SU-DHL-6 (cell line): ENCODE measurements at regions not wholly inside any gene's neighbourhood (a gene's known extent, or its start where the extent isn't known, plus 50 kb on each side); places are given as distances from the start of the nearest gene placed in this dataset.

Experiments
- H2AFZ ChIP-seq: fragments of 200-600 bp; sonication (generic); 2 replicates; pipeline ENCODE4 v1.6.1; 2014; ENCODE audit warnings: low read depth, mild to moderate bottlenecking, moderate library complexity, mixed read lengths, antibody characterized with exemption, low read length; ENCODE audit not compliant: severe bottlenecking
- H3F3A ChIP-seq: fragments of 200-600 bp; shearing (Covaris generic); 2 replicates; pipeline ENCODE4 v1.6.0; 2016; ENCODE audit warnings: antibody characterized with exemption, mild to moderate bottlenecking; ENCODE audit not compliant: insufficient read depth
- H3K27ac ChIP-seq: fragments of 200-600 bp; sonication (generic); 2 replicates; pipeline ENCODE4 v1.5.1; 2016; ENCODE audit warnings: low read depth, mild to moderate bottlenecking, low read length, moderate library complexity, mixed read lengths
- H3K27me3 ChIP-seq: fragments of 200-600 bp; sonication (generic), shearing (Covaris generic); 2 replicates; pipeline ENCODE4 v1.6.0; 2014; ENCODE audit warnings: mild to moderate bottlenecking, low read length
- H3K36me3 ChIP-seq: fragments of 200-600 bp; sonication (generic); 2 replicates; pipeline ENCODE4 v1.6.1; 2014; ENCODE audit warnings: mild to moderate bottlenecking, low read length, mixed read lengths
- H3K4me2 ChIP-seq: fragments of 300-600, 200-600 bp; shearing (Covaris generic), sonication (generic); 2 replicates; pipeline ENCODE4 v1.6.0; 2014; ENCODE audit warnings: low read length, low read depth, mild to moderate bottlenecking; ENCODE audit not compliant: poor library complexity, severe bottlenecking
- H3K4me3 ChIP-seq: fragments of 200-600 bp; sonication (generic); 2 replicates; pipeline ENCODE4 v1.5.1; 2014; ENCODE audit warnings: antibody characterized with exemption, low read length, mild to moderate bottlenecking, mixed read lengths; ENCODE audit not compliant: insufficient read depth, poor library complexity, severe bottlenecking
- H3K79me2 ChIP-seq: fragments of 200-600 bp; sonication (generic); 2 replicates; pipeline ENCODE4 v1.6.1; 2014; ENCODE audit warnings: mild to moderate bottlenecking, low read length, moderate library complexity; ENCODE audit not compliant: insufficient read depth
- H3K9ac ChIP-seq: fragments of 200-600 bp; sonication (generic); 2 replicates; pipeline ENCODE4 v1.7.0; 2014; ENCODE audit warnings: mild to moderate bottlenecking, low read length
- H3K9me2 ChIP-seq: fragments of 200-600 bp; sonication (generic); replicated peaks from 2 replicates; pipeline ENCODE4 v1.6.1; 2014; ENCODE audit warnings: low read length; ENCODE audit not compliant: insufficient read depth
- H3K9me3 ChIP-seq: fragments of 200-600 bp; sonication (generic); 2 replicates; pipeline ENCODE4 v1.6.1; 2014; ENCODE audit warnings: low read length, mixed read lengths; ENCODE audit not compliant: insufficient read depth
- H4K20me1 ChIP-seq: fragments of 200-600 bp; sonication (generic); 2 replicates; pipeline ENCODE4 v1.6.1; 2014; ENCODE audit warnings: low read depth, mild to moderate bottlenecking, antibody characterized with exemption, low read length, moderate library complexity, mixed read lengths
- CTCF ChIP-seq: fragments of 200-600 bp; sonication (generic); IDR thresholded peaks from one replicate; pipeline ENCODE4 v1.5.1; 2017; ENCODE audit warnings: antibody characterized with exemption, mild to moderate bottlenecking, low read length, moderate library complexity; ENCODE audit not compliant: insufficient read depth, poor library complexity, severe bottlenecking
- EZH2phosphoT487 ChIP-seq: fragments of 200-600 bp; sonication (generic), shearing (Covaris generic); conservative IDR thresholded peaks from 2 replicates; pipeline ENCODE4 v1.6.1; 2018; ENCODE audit warnings: mild to moderate bottlenecking, antibody characterized with exemption, low read length, moderate library complexity, mixed read lengths

- H3K9me3 ChIP-seq: no peaks in the 10 kb centered on the region
- H3K4me3 ChIP-seq: no peak overlapping the region
- H3K9me2 ChIP-seq: no peaks in the 10 kb centered on the region
- H3K27ac ChIP-seq: no peak overlapping the region
- no peaks in the 10 kb centered on the region for H3F3A ChIP-seq
- no peak overlapping the region for H3K9ac ChIP-seq
- no peak overlapping the region for H3K4me2 ChIP-seq
- H4K20me1 ChIP-seq: no peaks in the 10 kb centered on the region
- no peaks in the 10 kb centered on the region for H3K79me2 ChIP-seq
- H3K36me3 ChIP-seq: no peaks in the 10 kb centered on the region
- no peaks in the 10 kb centered on the region; the same call in 1 of the 2 replicates for H3K27me3 ChIP-seq
- TF ChIP-seq EZH2phosphoT487: no peak
- no peak for TF ChIP-seq CTCF
- H2AFZ ChIP-seq: no peak overlapping the region
These were observed 104.3 kb upstream of the RAB12 start for GRCh38 chr18:8504880-8505435.

GRCh38 chr18:8506251-8507049 lies 102.8 kb upstream of the RAB12 start:
- Histone ChIP-seq H3K4me2 (no peak overlapping the region), H2AFZ (no peak overlapping the region), H3K27me3 (no peaks in the 10 kb centered on the region; the same call in 1 of the 2 replicates), H3K27ac (no peak overlapping the region), H3K4me3 (no peak overlapping the region), H3K9me3 (no peaks in the 10 kb centered on the region), H3K9ac (no peak overlapping the region), H4K20me1 (no peaks in the 10 kb centered on the region), H3K9me2 (no peaks in the 10 kb centered on the region), H3K79me2 (no peaks in the 10 kb centered on the region), H3F3A (no peaks in the 10 kb centered on the region), H3K36me3 (no peaks in the 10 kb centered on the region)
- no peak for TF ChIP-seq EZH2phosphoT487
- no peak for TF ChIP-seq CTCF

GRCh38 chr18:8507361-8507760 lies 101.9 kb upstream of the RAB12 start:
- no peaks in the 10 kb centered on the region for H3F3A ChIP-seq
- no peak overlapping the region for H3K27ac ChIP-seq
- H3K9me3 ChIP-seq: no peaks in the 10 kb centered on the region
- no peaks in the 10 kb centered on the region for H3K79me2 ChIP-seq
- H2AFZ ChIP-seq: no peak overlapping the region
- TF ChIP-seq EZH2phosphoT487 (no peak), CTCF (peak; percentile 14)
- no peaks in the 10 kb centered on the region for H4K20me1 ChIP-seq
- no peak overlapping the region for H3K4me2 ChIP-seq
- no peak overlapping the region for H3K9ac ChIP-seq
- no peak overlapping the region for H3K4me3 ChIP-seq
- H3K27me3 ChIP-seq: no peaks in the 10 kb centered on the region; the same call in 1 of the 2 replicates
- no peaks in the 10 kb centered on the region for H3K36me3 ChIP-seq
- no peaks in the 10 kb centered on the region for H3K9me2 ChIP-seq
